ENCODE measurements at regions not wholly inside any gene's neighbourhood (a gene's known extent, or its start where the extent isn't known, plus 50 kb on each side); places are given as distances from the start of the nearest gene placed in this dataset.

DNA sequence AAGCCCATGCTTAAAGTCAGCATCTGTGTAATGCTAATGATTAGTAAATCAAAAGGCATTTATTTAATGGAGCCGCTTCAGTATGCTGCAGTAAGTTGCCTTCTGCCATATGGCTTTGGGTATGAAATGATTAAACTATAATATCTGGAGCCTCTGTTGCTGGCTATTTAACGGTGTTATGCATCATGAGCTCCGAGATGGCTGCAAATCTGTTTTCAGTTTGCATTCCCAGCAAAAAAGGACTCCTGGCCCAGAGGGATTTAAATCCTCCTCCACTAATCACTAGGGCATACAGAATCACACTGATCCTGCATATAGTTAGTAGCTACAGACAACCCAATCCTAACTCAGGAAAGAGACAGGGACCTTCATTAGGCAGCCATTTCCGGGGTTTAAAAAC is 171.5 kb upstream of the EEA1 start:
- DNase-seq (ENCODE audit: low read depth): no peak
- TF ChIP-seq, protein P1, sequence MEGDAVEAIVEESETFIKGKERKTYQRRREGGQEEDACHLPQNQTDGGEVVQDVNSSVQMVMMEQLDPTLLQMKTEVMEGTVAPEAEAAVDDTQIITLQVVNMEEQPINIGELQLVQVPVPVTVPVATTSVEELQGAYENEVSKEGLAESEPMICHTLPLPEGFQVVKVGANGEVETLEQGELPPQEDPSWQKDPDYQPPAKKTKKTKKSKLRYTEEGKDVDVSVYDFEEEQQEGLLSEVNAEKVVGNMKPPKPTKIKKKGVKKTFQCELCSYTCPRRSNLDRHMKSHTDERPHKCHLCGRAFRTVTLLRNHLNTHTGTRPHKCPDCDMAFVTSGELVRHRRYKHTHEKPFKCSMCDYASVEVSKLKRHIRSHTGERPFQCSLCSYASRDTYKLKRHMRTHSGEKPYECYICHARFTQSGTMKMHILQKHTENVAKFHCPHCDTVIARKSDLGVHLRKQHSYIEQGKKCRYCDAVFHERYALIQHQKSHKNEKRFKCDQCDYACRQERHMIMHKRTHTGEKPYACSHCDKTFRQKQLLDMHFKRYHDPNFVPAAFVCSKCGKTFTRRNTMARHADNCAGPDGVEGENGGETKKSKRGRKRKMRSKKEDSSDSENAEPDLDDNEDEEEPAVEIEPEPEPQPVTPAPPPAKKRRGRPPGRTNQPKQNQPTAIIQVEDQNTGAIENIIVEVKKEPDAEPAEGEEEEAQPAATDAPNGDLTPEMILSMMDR (IDR thresholded peaks at IDR 0.05; ENCODE audit: insufficient read depth, low read length, poor library complexity, severe bottlenecking): no peak
- H3K27me3 ChIP-seq (ENCODE audit: control insufficient read depth, insufficient read depth, low read length): no peaks in the 10 kb centered on the region
- no peaks in the 10 kb centered on the region for H3K36me3 ChIP-seq (ENCODE audit: control insufficient read depth, insufficient read depth, low read length)
- H3K4me3 ChIP-seq (ENCODE audit: low read depth, low read length): no peak overlapping the region

DNA sequence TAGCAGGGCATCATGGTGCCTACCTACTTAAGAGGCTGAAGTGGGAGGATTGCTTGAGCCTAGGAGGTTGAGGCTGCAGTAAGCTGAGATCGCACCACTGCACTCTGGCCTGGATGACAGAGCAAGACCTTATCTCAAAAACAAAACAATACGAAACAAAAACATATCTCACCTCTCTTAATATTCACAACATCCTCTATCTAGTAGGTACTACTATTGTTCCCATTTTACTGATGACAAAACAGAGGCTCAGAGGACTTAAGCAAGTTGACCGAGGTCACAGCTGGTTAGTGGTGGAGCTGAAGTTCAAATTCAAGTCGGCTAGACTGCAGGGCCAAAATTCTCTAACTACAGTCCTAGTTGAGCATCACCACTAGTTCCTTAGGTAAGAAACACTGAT is 172.3 kb upstream of the EEA1 start:
- no peaks in the 10 kb centered on the region for H3K27me3 ChIP-seq (ENCODE audit: control insufficient read depth, insufficient read depth, low read length)
- no peak for DNase-seq (ENCODE audit: low read depth)
- no peaks in the 10 kb centered on the region for H3K36me3 ChIP-seq (ENCODE audit: control insufficient read depth, insufficient read depth, low read length)
- H3K4me3 ChIP-seq (ENCODE audit: low read depth, low read length): no peak overlapping the region
- TF ChIP-seq, protein P1 (IDR thresholded peaks at IDR 0.05; ENCODE audit: insufficient read depth, low read length, poor library complexity, severe bottlenecking): no peak

DNA sequence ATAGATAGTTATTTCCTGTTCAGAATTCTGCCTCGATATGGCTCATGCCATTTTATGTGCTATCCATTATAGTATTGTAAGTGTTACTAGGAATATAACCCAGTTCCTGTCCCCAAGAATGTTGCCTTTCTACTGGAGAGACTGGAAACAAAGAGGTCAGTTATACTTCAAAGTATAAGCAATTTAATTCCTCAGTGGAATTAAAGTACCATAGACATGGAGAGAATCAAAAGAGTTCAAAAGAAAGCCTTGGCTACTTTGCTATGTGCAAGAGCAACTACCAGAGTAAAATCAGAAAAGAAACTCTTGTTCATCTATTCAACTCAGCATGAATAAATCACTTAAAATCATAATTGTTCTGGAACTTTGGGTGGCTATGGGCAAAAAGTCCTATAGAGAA is 173.2 kb upstream of the EEA1 start:
- Histone ChIP-seq H3K27me3 (ENCODE audit: control insufficient read depth, insufficient read depth, low read length) (no peaks in the 10 kb centered on the region), H3K4me3 (ENCODE audit: low read depth, low read length) (no peak overlapping the region), H3K36me3 (ENCODE audit: control insufficient read depth, insufficient read depth, low read length) (no peaks in the 10 kb centered on the region)
- TF ChIP-seq, protein P1 (IDR thresholded peaks at IDR 0.05; ENCODE audit: insufficient read depth, low read length, poor library complexity, severe bottlenecking): no peak
- no peak for DNase-seq (ENCODE audit: low read depth)

DNA sequence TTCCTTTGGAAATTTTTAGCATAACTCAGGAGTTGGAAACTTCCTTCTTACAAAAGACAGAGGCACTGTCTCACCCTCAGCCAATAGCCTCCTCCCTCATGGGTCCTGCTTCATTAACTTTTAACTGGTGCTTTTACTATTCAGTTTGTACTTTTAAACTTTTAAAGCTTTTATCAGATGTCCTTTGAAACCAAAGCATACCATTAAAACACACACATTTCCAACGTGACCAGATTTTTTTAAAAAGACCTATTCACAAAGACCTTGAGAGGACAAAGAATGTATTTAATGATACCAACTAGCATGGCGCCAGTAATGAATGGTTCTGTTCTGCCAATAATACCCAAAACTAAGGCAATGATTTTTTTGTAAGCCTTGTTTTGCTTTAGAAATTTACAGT is 173.6 kb upstream of the EEA1 start:
- no peaks in the 10 kb centered on the region for H3K36me3 ChIP-seq (ENCODE audit: control insufficient read depth, insufficient read depth, low read length)
- TF ChIP-seq, protein P1 (IDR thresholded peaks at IDR 0.05; ENCODE audit: insufficient read depth, low read length, poor library complexity, severe bottlenecking): no peak

DNA sequence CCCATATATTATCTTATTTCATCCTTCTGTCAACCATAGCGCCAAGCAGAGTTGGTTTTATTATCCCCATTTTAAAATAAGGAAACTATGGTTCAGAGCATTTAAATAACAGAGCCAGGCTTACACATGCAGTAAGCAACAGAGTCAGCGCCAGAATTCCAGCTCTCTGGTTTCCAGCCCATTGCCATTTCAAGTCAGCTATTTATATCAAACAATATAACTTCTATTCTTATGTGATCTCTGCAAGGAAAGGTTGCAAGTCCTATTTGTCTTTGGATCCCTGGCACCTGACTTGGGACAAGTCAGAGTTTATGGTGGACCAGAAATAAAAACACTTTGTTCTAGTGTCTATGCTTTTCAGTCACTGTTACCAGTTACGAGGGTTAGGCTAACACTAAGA is 174.1 kb upstream of the EEA1 start:
- Histone ChIP-seq H3K27me3 (ENCODE audit: control insufficient read depth, insufficient read depth, low read length) (no peaks in the 10 kb centered on the region), H3K4me3 (ENCODE audit: low read depth, low read length) (no peak overlapping the region), H3K36me3 (ENCODE audit: control insufficient read depth, insufficient read depth, low read length) (no peaks in the 10 kb centered on the region)
- no peak for DNase-seq (ENCODE audit: low read depth)
- TF ChIP-seq, protein P1 (IDR thresholded peaks at IDR 0.05; ENCODE audit: insufficient read depth, low read length, poor library complexity, severe bottlenecking): no peak

More for the DNA sequence above, 173.6 kb upstream of the EEA1 start:
- DNase-seq (ENCODE audit: low read depth): no peak
- no peaks in the 10 kb centered on the region for H3K27me3 ChIP-seq (ENCODE audit: control insufficient read depth, insufficient read depth, low read length)
- no peak overlapping the region for H3K4me3 ChIP-seq (ENCODE audit: low read depth, low read length)

DNA sequence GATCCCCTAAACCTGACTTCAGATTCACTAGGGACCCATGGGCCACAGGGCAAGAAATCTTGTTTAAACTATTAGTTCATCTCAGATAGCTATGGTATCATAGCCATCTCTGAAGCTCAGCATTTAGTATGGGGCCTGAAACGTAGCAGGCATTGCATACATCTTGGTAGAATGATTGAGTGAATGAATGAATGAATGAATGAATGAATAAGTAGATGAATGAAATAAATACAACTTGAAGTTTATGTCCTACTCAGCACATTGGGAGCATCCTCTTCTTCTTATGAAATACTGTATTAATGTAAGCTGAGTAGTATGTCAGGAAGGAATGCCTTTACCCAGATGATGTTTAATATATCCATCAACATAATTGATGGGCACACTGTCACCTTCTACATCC is 175.4 kb upstream of the EEA1 start:
- no peak for DNase-seq (ENCODE audit: low read depth)
- Histone ChIP-seq H3K36me3 (ENCODE audit: control insufficient read depth, insufficient read depth, low read length) (no peaks in the 10 kb centered on the region), H3K4me3 (ENCODE audit: low read depth, low read length) (no peak overlapping the region), H3K27me3 (ENCODE audit: control insufficient read depth, insufficient read depth, low read length) (no peaks in the 10 kb centered on the region)
- TF ChIP-seq, protein P1 (IDR thresholded peaks at IDR 0.05; ENCODE audit: insufficient read depth, low read length, poor library complexity, severe bottlenecking): no peak

All from kidney epithelial cell (primary cell).